Peyer's patch (tissue), 4 donors: ENCODE measurements at regions not wholly inside any gene's neighbourhood (a gene's known extent, or its start where the extent isn't known, plus 50 kb on each side); places are given as distances from the start of the nearest gene placed in this dataset.

ENCODE experiments used
- DNase-seq, 3 donors: peaks; one replicate each; pipeline ENCODE4 v3.0.0-alpha.2; 2017 to 2019
- H3K27ac ChIP-seq, 4 donors: fragments of 200-600 bp; sonication (generic); one replicate each; pipeline ENCODE4 v1.5.1; 2016 to 2019
- H3K27me3 ChIP-seq, 2 donors: fragments of 200-600 bp; sonication (generic); one replicate each; pipeline ENCODE4 v1.5.1; 2019
- H3K36me3 ChIP-seq, 3 donors: fragments of 200-600 bp; sonication (generic); one replicate each; pipeline ENCODE4 v1.5.1; 2016 to 2019
- H3K4me1 ChIP-seq, 4 donors: fragments of 200-600 bp; sonication (generic); one replicate each; pipeline ENCODE4 v1.5.1; 2016 to 2019
- H3K4me3 ChIP-seq, 4 donors: fragments of 200-600 bp; sonication (generic); 1 replicate in 3 of 4; 2 replicates in 1 of 4; pipeline ENCODE4 v1.5.1; 2016 to 2019; ENCODE audit warnings: mild to moderate bottlenecking in 1 of 4
- H3K9me3 ChIP-seq, 4 donors: fragments of 200-600 bp; sonication (generic); one replicate each; pipeline ENCODE4 v1.5.1; 2016 to 2019; ENCODE audit warnings: mild to moderate bottlenecking in 1 of 4
- POLR2A ChIP-seq, 2 donors: fragments of 450-650 bp; IDR thresholded peaks; one replicate each; pipeline ENCODE4 v1.5.1; 2017; ENCODE audit warnings: antibody characterized with exemption in 2 of 2, mild to moderate bottlenecking in 2 of 2, moderate library complexity in 2 of 2
- small RNA-seq, 2 donors: library from RNA; depleted of rRNA; stranded (forward); fragments of <200 nt; gene quantifications; one replicate each; pipeline ENCODE3, GENCODE V24; 2016
- TF ChIP-seq, protein P1 (sequence below), 6 experiments: fragments of 450-650 bp in 4 of 6; fragments of 200-600 bp in 2 of 6; sonication (generic) in 1 of 6; IDR thresholded peaks; one replicate each; pipeline ENCODE4 v1.5.1; 2017 to 2019; ENCODE audit warnings: antibody characterized with exemption in 6 of 6, mild to moderate bottlenecking in 3 of 6, moderate library complexity in 1 of 6

DNA sequence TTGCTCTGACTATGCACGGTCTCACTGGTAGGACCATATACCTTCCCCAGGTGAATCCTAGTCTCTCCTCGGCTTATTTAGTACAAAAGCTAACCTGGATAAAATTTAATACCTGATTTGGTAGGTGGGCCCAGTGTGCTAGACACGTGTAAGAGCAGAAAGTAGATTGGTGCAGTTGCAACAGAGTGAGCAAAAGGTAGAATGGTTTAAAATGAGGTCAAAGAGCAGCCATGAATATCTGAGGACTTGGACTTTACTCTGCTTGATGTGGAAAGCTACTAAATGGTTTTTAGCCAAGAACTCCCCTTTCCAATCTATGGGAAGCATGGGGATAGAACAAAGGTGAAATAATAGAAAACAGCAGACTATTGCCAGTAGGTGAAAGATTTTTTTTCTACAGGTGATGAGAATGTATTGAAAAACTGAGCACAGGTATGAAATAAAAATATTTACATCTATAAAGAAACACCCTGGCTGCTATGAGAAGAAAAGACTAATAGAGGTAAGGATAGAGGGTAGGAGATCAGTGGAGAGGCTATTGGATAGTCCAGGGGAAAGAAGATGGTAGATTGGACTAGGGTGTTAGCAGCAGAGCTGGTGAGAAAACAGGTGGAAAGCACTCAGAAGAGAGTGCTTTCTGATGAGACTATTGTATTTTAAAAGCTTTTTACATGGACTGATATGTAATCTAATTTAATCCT is 61.3 kb upstream of the BCL9 start:
- TF ChIP-seq POLR2A (IDR thresholded peaks at IDR 0.05) = no peak
- TF ChIP-seq, protein P1, sequence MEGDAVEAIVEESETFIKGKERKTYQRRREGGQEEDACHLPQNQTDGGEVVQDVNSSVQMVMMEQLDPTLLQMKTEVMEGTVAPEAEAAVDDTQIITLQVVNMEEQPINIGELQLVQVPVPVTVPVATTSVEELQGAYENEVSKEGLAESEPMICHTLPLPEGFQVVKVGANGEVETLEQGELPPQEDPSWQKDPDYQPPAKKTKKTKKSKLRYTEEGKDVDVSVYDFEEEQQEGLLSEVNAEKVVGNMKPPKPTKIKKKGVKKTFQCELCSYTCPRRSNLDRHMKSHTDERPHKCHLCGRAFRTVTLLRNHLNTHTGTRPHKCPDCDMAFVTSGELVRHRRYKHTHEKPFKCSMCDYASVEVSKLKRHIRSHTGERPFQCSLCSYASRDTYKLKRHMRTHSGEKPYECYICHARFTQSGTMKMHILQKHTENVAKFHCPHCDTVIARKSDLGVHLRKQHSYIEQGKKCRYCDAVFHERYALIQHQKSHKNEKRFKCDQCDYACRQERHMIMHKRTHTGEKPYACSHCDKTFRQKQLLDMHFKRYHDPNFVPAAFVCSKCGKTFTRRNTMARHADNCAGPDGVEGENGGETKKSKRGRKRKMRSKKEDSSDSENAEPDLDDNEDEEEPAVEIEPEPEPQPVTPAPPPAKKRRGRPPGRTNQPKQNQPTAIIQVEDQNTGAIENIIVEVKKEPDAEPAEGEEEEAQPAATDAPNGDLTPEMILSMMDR (IDR thresholded peaks at IDR 0.05) = no peak
- Histone ChIP-seq H3K27me3 (no peaks in the 10 kb centered on the region), H3K4me3 (no peak overlapping the region), H3K4me1 (no peaks in the 10 kb centered on the region), H3K36me3 (no peaks in the 10 kb centered on the region), H3K9me3 (no peaks in the 10 kb centered on the region), H3K27ac (no peak overlapping the region)
- DNase-seq = no peak

DNA sequence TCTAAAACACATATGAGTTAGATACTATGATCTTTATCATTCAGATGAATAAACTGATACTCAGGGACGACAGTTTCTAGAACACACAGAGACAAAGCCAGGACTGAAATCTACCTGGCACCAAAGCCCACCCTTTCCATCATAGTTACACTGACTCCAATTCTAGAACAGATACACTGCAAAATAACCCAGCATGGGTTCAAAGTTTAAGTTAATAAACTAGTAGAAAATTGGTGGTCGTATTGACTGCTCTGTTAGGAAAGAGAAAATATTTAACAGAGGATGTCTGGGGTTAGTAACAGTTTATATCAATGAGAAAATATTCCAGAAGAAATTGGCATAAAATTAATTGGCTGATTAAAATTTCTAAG is 60.8 kb upstream of the BCL9 start:
- no peak for DNase-seq
- Histone ChIP-seq H3K4me3 (no peak overlapping the region), H3K9me3 (no peaks in the 10 kb centered on the region), H3K4me1 (no peaks in the 10 kb centered on the region), H3K36me3 (no peaks in the 10 kb centered on the region), H3K27ac (no peak overlapping the region), H3K27me3 (no peaks in the 10 kb centered on the region)
- TF ChIP-seq, protein P1 (IDR thresholded peaks at IDR 0.05) = no peak
- no peak for TF ChIP-seq POLR2A (IDR thresholded peaks at IDR 0.05)

DNA sequence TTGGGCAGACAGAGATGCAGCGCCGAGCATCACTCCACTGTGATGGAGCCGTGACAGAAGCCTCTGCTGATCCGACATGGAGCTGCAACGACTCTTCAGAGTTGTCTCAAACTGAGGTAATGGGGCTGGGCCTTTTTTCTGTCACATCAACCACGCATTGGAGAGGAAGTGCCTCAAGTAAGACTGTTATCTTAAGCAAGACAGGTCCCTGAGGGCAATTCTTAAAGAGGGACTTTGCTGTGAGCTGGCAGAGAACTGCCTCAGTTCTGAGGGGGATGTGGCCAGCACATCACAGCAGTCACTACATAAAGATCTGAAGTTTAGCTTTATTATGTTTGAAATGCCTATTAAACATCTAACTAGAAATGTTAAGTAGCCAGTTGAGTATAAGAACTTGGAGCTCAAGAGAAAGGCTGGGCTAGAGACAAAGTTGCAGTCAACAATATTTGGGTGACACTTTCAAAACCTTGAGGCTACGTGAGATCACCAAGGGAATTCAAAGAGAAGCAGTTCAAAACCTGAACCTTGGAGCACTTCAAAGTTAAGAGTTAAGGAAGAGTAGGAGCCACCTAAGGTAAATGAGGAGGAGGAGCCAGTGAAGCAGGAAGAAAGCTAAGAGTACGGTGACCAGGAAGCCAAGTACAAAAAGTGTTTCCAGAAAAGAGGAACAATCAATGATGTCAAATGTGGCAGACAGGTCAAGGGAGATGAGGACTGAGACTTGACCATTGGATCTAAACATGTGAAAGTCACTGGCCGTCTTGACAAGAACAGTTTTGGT is 54.2 kb upstream of the BCL9 start:
- no peaks in the 10 kb centered on the region for H3K4me1 ChIP-seq
- DNase-seq = no peak

DNA sequence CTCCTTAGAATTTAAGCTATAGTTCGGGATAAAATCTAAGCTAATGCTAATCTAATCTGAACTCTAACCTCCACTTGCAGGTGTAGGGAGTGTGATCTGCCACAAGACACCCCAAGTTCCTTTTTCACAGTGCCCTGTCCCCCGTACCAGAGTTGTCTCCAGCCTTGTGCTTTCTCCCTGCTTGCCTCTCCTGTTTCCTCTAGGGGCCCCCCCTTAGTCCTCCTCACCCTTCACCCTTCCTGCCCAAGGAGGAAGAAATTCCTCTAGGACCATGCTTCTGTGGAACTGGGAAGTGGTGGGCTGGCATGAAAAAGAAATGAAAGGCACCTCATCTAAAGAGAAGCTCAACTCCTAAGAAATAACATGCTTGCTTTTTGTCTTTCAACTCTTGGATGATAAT is 50.2 kb upstream of the BCL9 start:
- H3K4me3 ChIP-seq = no peak overlapping the region

More for the DNA sequence above, 54.2 kb upstream of the BCL9 start:
- Histone ChIP-seq H3K9me3 (no peaks in the 10 kb centered on the region), H3K36me3 (no peaks in the 10 kb centered on the region), H3K27ac (no peak overlapping the region), H3K4me3 (no peak overlapping the region), H3K27me3 (no peaks in the 10 kb centered on the region)
- TF ChIP-seq POLR2A (IDR thresholded peaks at IDR 0.05) = no peak
- TF ChIP-seq, protein P1 (IDR thresholded peaks at IDR 0.05) = no peak

More for the DNA sequence above, 50.2 kb upstream of the BCL9 start:
- H3K27ac ChIP-seq = no peak overlapping the region
- no peaks in the 10 kb centered on the region for H3K4me1 ChIP-seq
- DNase-seq = no peak
- TF ChIP-seq POLR2A (IDR thresholded peaks at IDR 0.05) = no peak
- TF ChIP-seq, protein P1 (IDR thresholded peaks at IDR 0.05) = no peak
- H3K36me3 ChIP-seq = no peaks in the 10 kb centered on the region
- no peaks in the 10 kb centered on the region for H3K9me3 ChIP-seq
- no peaks in the 10 kb centered on the region for H3K27me3 ChIP-seq

Small RNAs in the stretch of these regions (small RNA-seq; reads per million reads assigned to genes)
- 0 reads per million in 2 donors for gene RF00019
